Testis (tissue), 2 donors: ENCODE measurements at regions not wholly inside any gene's neighbourhood (a gene's known extent, or its start where the extent isn't known, plus 50 kb on each side); places are given as distances from the start of the nearest gene placed in this dataset.

ENCODE experiments used
- DNase-seq: peaks from one replicate; pipeline ENCODE4 v3.0.0-alpha.2; 2019
- H3K27ac ChIP-seq, 2 donors: fragments of 200-600 bp; sonication (generic); one replicate each; pipeline ENCODE4 v1.5.1; 2019
- H3K27me3 ChIP-seq: fragments of 200-600 bp; sonication (generic); one replicate; pipeline ENCODE4 v1.5.1; 2019
- H3K36me3 ChIP-seq: fragments of 200-600 bp; sonication (generic); one replicate; pipeline ENCODE4 v1.5.1; 2017; ENCODE audit warnings: low read depth; ENCODE audit errors: missing control alignments
- H3K4me1 ChIP-seq: fragments of 200-600 bp; sonication (generic); one replicate; pipeline ENCODE4 v1.5.1; 2019
- H3K4me3 ChIP-seq, 2 donors: fragments of 200-600 bp; sonication (generic); one replicate each; pipeline ENCODE4 v1.5.1; 2017 to 2019
- H3K9me3 ChIP-seq: fragments of 200-600 bp; sonication (generic); one replicate; pipeline ENCODE4 v1.5.1; 2017
- POLR2A ChIP-seq: fragments of 450-650 bp; IDR thresholded peaks from one replicate; pipeline ENCODE4 v1.6.1; 2017; ENCODE audit warnings: antibody characterized with exemption, mild to moderate bottlenecking, moderate library complexity
- WGBS, 2 donors: methylation state at CpG; one replicate each; pipeline ENCODE4 v1.1.5; 2018; 5-methylcytosine and 5-hydroxymethylcytosine counted together
- intact Hi-C: fragments of 100-400 bp; cut with DNase I; formaldehyde crosslinking; loops from one replicate; pipeline ENCODE4 v1.15.1; 2023; ENCODE audit warnings: low total_unique reads
- TF ChIP-seq, protein P1 (sequence below), 3 experiments: fragments of 450-650 bp in 2 of 3; fragments of 200-600 bp in 1 of 3; sonication (generic) in 1 of 3; IDR thresholded peaks; one replicate each; pipeline ENCODE4 v1.5.1; 2016 to 2019; ENCODE audit warnings: antibody characterized with exemption in 3 of 3, mild to moderate bottlenecking in 2 of 3, moderate library complexity in 1 of 3

DNA sequence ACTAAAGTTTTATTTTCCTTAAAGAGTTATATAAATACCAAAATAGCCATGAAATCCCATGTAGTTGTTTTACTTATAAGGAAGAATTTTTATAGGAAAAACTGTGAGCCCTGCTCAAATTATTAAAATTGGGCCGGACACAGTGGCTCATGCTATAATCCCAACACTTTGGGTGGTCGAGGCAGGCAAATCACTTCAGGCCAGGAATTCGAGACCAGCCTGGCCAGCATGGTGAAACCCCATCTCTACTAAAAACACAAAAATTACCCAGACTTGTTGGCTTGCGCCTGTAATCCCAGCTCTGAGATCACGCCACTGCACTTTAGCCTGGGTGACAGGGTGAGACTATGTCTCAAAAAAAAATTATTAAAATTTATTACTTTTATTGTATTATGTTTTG lies 149.3 kb downstream of the MRPL39 start:
- Histone ChIP-seq H3K9me3 (no peaks in the 10 kb centered on the region), H3K4me1 (no peaks in the 10 kb centered on the region), H3K36me3 (no peaks in the 10 kb centered on the region), H3K27me3 (no peaks in the 10 kb centered on the region), H3K27ac (no peak overlapping the region), H3K4me3 (no peak overlapping the region)
- intact Hi-C loops, result no loop called here
- TF ChIP-seq POLR2A, result no peak
- TF ChIP-seq, protein P1, sequence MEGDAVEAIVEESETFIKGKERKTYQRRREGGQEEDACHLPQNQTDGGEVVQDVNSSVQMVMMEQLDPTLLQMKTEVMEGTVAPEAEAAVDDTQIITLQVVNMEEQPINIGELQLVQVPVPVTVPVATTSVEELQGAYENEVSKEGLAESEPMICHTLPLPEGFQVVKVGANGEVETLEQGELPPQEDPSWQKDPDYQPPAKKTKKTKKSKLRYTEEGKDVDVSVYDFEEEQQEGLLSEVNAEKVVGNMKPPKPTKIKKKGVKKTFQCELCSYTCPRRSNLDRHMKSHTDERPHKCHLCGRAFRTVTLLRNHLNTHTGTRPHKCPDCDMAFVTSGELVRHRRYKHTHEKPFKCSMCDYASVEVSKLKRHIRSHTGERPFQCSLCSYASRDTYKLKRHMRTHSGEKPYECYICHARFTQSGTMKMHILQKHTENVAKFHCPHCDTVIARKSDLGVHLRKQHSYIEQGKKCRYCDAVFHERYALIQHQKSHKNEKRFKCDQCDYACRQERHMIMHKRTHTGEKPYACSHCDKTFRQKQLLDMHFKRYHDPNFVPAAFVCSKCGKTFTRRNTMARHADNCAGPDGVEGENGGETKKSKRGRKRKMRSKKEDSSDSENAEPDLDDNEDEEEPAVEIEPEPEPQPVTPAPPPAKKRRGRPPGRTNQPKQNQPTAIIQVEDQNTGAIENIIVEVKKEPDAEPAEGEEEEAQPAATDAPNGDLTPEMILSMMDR (IDR thresholded peaks at IDR 0.05), result no peak
- 89 to 95% methylated on average over 5 of the region's 5 CpGs for WGBS, 2 donors
- DNase-seq, result no peak

DNA sequence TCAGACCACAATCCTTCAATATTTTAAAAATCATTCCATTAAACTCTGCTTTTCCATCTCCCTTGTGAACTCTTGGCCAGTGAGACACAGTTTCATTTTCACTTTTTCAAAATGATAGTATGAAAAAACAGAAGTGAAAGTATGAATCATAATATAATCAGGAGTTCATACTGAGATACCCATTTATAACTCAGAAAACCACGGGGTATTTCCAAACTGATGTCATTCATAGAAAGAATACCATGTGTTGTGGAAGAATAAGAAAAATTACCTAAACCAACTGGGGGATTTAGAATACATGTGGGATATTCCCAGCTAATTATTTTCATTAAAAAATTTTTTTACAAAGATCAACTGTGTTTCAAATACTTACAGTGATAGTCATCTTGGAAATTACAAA lies 149.9 kb downstream of the MRPL39 start:
- 23 to 30% methylated on average over 1 of the region's 1 CpG for WGBS, 2 donors
- Histone ChIP-seq H3K27me3 (no peaks in the 10 kb centered on the region), H3K27ac (no peak overlapping the region), H3K4me3 (no peak overlapping the region), H3K36me3 (no peaks in the 10 kb centered on the region), H3K4me1 (no peaks in the 10 kb centered on the region), H3K9me3 (no peaks in the 10 kb centered on the region)
- no peak for TF ChIP-seq POLR2A
- TF ChIP-seq, protein P1 (IDR thresholded peaks at IDR 0.05), result no peak
- intact Hi-C loops, result no loop called here
- no peak for DNase-seq

DNA sequence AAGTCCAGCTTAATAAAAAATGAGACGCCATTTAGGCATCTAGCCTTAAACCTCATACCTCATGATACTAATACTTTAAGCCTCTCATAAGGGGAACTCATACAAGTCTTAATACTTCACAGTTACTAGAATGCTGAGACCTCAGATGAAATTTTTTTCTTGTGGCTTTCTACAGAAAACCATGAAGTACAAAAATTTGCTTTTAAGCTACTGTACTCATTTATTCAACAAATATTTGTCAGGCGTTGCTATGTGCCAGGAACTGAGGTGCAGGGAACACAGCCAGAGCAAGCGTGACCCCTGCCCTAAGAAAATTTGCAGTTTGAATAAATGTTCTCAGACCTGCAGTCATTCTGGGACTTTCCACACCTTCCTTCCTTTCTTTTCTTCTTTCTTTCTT lies 150.6 kb downstream of the MRPL39 start:
- no peak for DNase-seq
- no peak overlapping the region for H3K27ac ChIP-seq

DNA sequence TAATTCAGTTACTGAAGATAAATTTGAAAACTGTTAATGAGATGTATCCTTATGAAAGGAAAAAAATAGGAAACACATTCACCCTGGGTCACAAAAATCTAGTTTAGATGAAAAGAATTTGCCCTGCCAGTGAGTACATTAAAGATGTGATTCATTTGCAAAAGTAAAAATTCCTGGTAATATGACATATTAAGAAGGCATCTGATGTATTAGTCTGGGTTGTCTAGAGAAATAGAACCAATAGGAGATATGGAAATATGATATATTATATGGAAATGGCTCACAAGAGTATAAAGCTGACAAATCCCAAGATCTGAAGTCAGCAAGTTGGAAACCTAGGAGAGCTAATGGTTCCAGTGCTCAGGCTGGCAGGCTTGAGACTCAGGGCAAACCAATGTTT lies 153.8 kb downstream of the MRPL39 start:
- DNase-seq, result no peak
- intact Hi-C loops, result no loop called here

More for the DNA sequence above, 150.6 kb downstream of the MRPL39 start:
- 78 to 80% methylated on average over 3 of the region's 3 CpGs for WGBS, 2 donors
- Histone ChIP-seq H3K4me1 (no peaks in the 10 kb centered on the region), H3K27me3 (no peaks in the 10 kb centered on the region), H3K4me3 (no peak overlapping the region), H3K36me3 (no peaks in the 10 kb centered on the region), H3K9me3 (no peaks in the 10 kb centered on the region)
- TF ChIP-seq, protein P1 (IDR thresholded peaks at IDR 0.05), result no peak
- no peak for TF ChIP-seq POLR2A
- intact Hi-C loops, result no loop called here

GRCh38 chr21:25449950-25450349 lies 157.3 kb downstream of the MRPL39 start:
- Histone ChIP-seq H3K4me1 (no peaks in the 10 kb centered on the region), H3K27me3 (no peaks in the 10 kb centered on the region), H3K9me3 (no peaks in the 10 kb centered on the region), H3K4me3 (no peak overlapping the region), H3K36me3 (no peaks in the 10 kb centered on the region), H3K27ac (no peak overlapping the region)
- no peak for TF ChIP-seq POLR2A
- TF ChIP-seq, protein P1 (IDR thresholded peaks at IDR 0.05), result no peak
- intact Hi-C loops, result no loop called here
- DNase-seq, result no peak
- WGBS, 2 donors, result 94 to 100% methylated on average over 1 to 3 of the region's 3 CpGs

More for the DNA sequence above, 153.8 kb downstream of the MRPL39 start:
- H3K4me1 ChIP-seq, result no peaks in the 10 kb centered on the region
- no peaks in the 10 kb centered on the region for H3K27me3 ChIP-seq
- H3K4me3 ChIP-seq, result no peak overlapping the region
- TF ChIP-seq POLR2A, result no peak
- TF ChIP-seq, protein P1 (IDR thresholded peaks at IDR 0.05), result no peak
- no peaks in the 10 kb centered on the region for H3K9me3 ChIP-seq
- no peak overlapping the region for H3K27ac ChIP-seq
- no peaks in the 10 kb centered on the region for H3K36me3 ChIP-seq
